Psoas muscle (tissue), 7 donors: ENCODE measurements at regions not wholly inside any gene's neighbourhood (a gene's known extent, or its start where the extent isn't known, plus 50 kb on each side); places are given as distances from the start of the nearest gene placed in this dataset.

Source experiments
- ATAC-seq, 4 donors: fragments of 200-7000 bp; cut with Tn5 transposase; one replicate each; pipeline ENCODE4 v1.9.1; 2020; ENCODE audit warnings: moderate library complexity in 3 of 4, mild to moderate bottlenecking in 2 of 4
- DNase-seq, 2 donors: peaks; one replicate each; pipeline ENCODE4 v3.0.0-alpha.2; 2020
- H3K27ac ChIP-seq: fragments of 200-600 bp; one replicate; pipeline ENCODE4 v1.8.0; 2022
- H3K27me3 ChIP-seq, 3 donors: fragments of 200-600 bp in 1 of 3; one replicate each; pipeline versions ENCODE4 v1.6.1 to v1.8.0; 2013 to 2022; ENCODE audit warnings: low read length in 2 of 3, mild to moderate bottlenecking in 2 of 3, moderate library complexity in 1 of 3; ENCODE audit not compliant: insufficient read depth in 3 of 3
- H3K36me3 ChIP-seq, 2 donors: fragments of 200-600 bp in 1 of 2; one replicate each; pipeline versions ENCODE4 v1.6.1 to v1.8.0; 2013 to 2022; ENCODE audit warnings: low read depth in 1 of 2, mild to moderate bottlenecking in 1 of 2, moderate library complexity in 1 of 2; ENCODE audit not compliant: insufficient read depth in 1 of 2
- H3K4me1 ChIP-seq: fragments of 200-600 bp; one replicate; pipeline ENCODE4 v1.8.0; 2022
- H3K4me3 ChIP-seq: fragments of 200-600 bp; one replicate; pipeline ENCODE4 v1.8.0; 2022; ENCODE audit warnings: mild to moderate bottlenecking
- H3K9me3 ChIP-seq: fragments of 200-600 bp; one replicate; pipeline ENCODE4 v1.8.0; 2022
- CTCF ChIP-seq: fragments of 200-600 bp; IDR thresholded peaks from one replicate; pipeline ENCODE4 v1.8.0; 2022; ENCODE audit warnings: antibody characterized with exemption
- WGBS, 3 donors: extraction: QIAGEN DNeasy Blood & Tissue Kit; methylation state at CpG; one replicate each; pipeline versions ENCODE4 v1.1.6 to v1.1.7; 2013; 5-methylcytosine and 5-hydroxymethylcytosine counted together
- intact Hi-C, 2 donors: fragments of 100-400 bp; cut with DNase I; formaldehyde crosslinking; loops; one replicate each; pipeline versions ENCODE4 v1.11.0 to v1.14.2; 2022
- donor health status: healthy with polysubstance abuse.
- donor health status: DM: no; HTN: no; CAD: no; lungs with moderate emphysema.
- donor health status: Bipolar disorder and iron deficiency.
- donor health status: healthy.
- donor health status: DM: yes; HTN: yes; CAD: no.
- donor health status: DM: no; HTN: no; CAD: no.
- donor health status: DM: yes; HTN: yes; CAD: no.

- Histone ChIP-seq H3K9me3 (no peaks in the 10 kb centered on the region), H3K36me3 (no peaks in the 10 kb centered on the region), H3K27me3 (peaks cover 0 to 2% (median 0%) of the 10 kb centered on the region in 3 donors), H3K27ac (no peak overlapping the region), H3K4me1 (no peaks in the 10 kb centered on the region), H3K4me3 (no peak overlapping the region)
- ATAC-seq (no peak), DNase-seq (no peak)
- WGBS, 3 donors: 17 to 34% (median 31%) methylated on average over 2 of the region's 2 CpGs
- intact Hi-C loops: no loop called here
- TF ChIP-seq CTCF: no peak
These were observed 467.0 kb upstream of the GOT2 start for GRCh38 chr16:59201160-59201559.

GRCh38 chr16:59198487-59198886, 464.4 kb upstream of the GOT2 start:
- Histone ChIP-seq H3K27me3 (peaks cover 0 to 2% (median 0%) of the 10 kb centered on the region in 3 donors), H3K27ac (no peak overlapping the region), H3K4me1 (no peaks in the 10 kb centered on the region), H3K36me3 (no peaks in the 10 kb centered on the region), H3K9me3 (no peaks in the 10 kb centered on the region), H3K4me3 (no peak overlapping the region)
- intact Hi-C loops: no loop called here
- ATAC-seq (no peak), DNase-seq (no peak)
- no peak for TF ChIP-seq CTCF
- 40 to 51% (median 42%) methylated on average over 3 of the region's 3 CpGs for WGBS, 3 donors

- H3K36me3 ChIP-seq: no peaks in the 10 kb centered on the region
- TF ChIP-seq CTCF: no peak
- no peak for DNase-seq
- intact Hi-C loops: no loop called here
- no peaks in the 10 kb centered on the region for H3K27me3 ChIP-seq
- WGBS, 3 donors: 42 to 63% (median 45%) methylated on average over 2 of the region's 2 CpGs
- no peak overlapping the region for H3K4me3 ChIP-seq
- no peaks in the 10 kb centered on the region for H3K9me3 ChIP-seq
- H3K4me1 ChIP-seq: no peaks in the 10 kb centered on the region
- no peak overlapping the region for H3K27ac ChIP-seq
- no peak for ATAC-seq
These were observed 461.1 kb upstream of the GOT2 start for GRCh38 chr16:59195242-59195641.

- Histone ChIP-seq H3K27ac (no peak overlapping the region), H3K4me1 (no peaks in the 10 kb centered on the region)
- 86 to 89% (median 87%) methylated on average over 2 of the region's 2 CpGs for WGBS, 3 donors
These were observed 459.5 kb upstream of the GOT2 start for GRCh38 chr16:59193637-59194036.

More at GRCh38 chr16:59193637-59194036, 459.5 kb upstream of the GOT2 start:
- ATAC-seq: no peak
- Histone ChIP-seq H3K36me3 (no peaks in the 10 kb centered on the region), H3K9me3 (no peaks in the 10 kb centered on the region), H3K27me3 (no peaks in the 10 kb centered on the region), H3K4me3 (no peak overlapping the region)
- no peak for TF ChIP-seq CTCF
- no peak for DNase-seq
- intact Hi-C loops: no loop called here
